PC-9 (cell line): ENCODE measurements at regions not wholly inside any gene's neighbourhood (a gene's known extent, or its start where the extent isn't known, plus 50 kb on each side); places are given as distances from the start of the nearest gene placed in this dataset.

ENCODE experiments used
- BruUV-seq: library from RNA; stranded (reverse); fragments of 400-500 nt; replicated peaks from 2 replicates; lab custom pipeline; 2021; lab: Mats Ljungman, UMichigan
- CTCF ChIA-PET: fragments of 300-600 bp; sonication (Branson Sonifier 250); formaldehyde crosslinking; loops from one replicate; lab custom pipeline; 2022; ENCODE audit warnings: antibody characterized with exemption; lab: Charles Lee
- POLR2A ChIA-PET: fragments of 300-600 bp; sonication (Branson Sonifier 250); formaldehyde crosslinking; loops from one replicate; lab custom pipeline; 2022; ENCODE audit warnings: antibody characterized with exemption; ENCODE audit not compliant: unreplicated experiment; lab: Charles Lee
- DNase-seq, 2 experiments: peaks; one replicate each; pipeline versions ENCODE4 v3.0.0 to v3.0.0-alpha.2; 2015 to 2022; ENCODE audit warnings: mixed read lengths in 1 of 2
- H2AFZ ChIP-seq: fragments of 200-600 bp; sonication (generic); 2 replicates; pipeline ENCODE4 v1.8.1; 2017; ENCODE audit warnings: antibody characterized with exemption
- H3F3A ChIP-seq: fragments of 200-600 bp; sonication (generic); 2 replicates; pipeline ENCODE4 v1.8.1; 2017; ENCODE audit warnings: antibody characterized with exemption, mild to moderate bottlenecking, low read depth; ENCODE audit not compliant: insufficient read depth
- H3K27ac ChIP-seq: fragments of 200-600 bp; sonication (generic); 2 replicates; pipeline ENCODE4 v1.6.1; 2016; ENCODE audit warnings: mixed run types
- H3K27me3 ChIP-seq: fragments of 200-600 bp; sonication (generic); 2 replicates; pipeline ENCODE4 v1.6.1; 2016; ENCODE audit warnings: low read depth, mixed run types; ENCODE audit not compliant: insufficient read depth
- H3K36me3 ChIP-seq: fragments of 200-600 bp; sonication (generic); 2 replicates; pipeline ENCODE4 v1.6.1; 2016; ENCODE audit warnings: low read depth, mixed run types
- H3K4me1 ChIP-seq: fragments of 200-600 bp; sonication (generic); replicated peaks from 2 replicates; pipeline ENCODE4 v1.6.1; 2016; ENCODE audit warnings: mixed run types; ENCODE audit not compliant: insufficient read depth
- H3K4me2 ChIP-seq: fragments of 200-600 bp; sonication (generic); 2 replicates; pipeline ENCODE4 v1.6.1; 2017; ENCODE audit warnings: mixed run types
- H3K4me3 ChIP-seq: fragments of 200-600 bp; sonication (generic); 2 replicates; pipeline ENCODE4 v1.6.1; 2016; ENCODE audit warnings: mixed run types
- H3K79me2 ChIP-seq: fragments of 200-600 bp; sonication (generic); 2 replicates; pipeline ENCODE4 v1.6.1; 2017; ENCODE audit warnings: low read depth, mixed run types
- H3K9me2 ChIP-seq: fragments of 200-600 bp; sonication (generic); 2 replicates; pipeline ENCODE4 v1.8.1; 2017; ENCODE audit warnings: mild to moderate bottlenecking; ENCODE audit not compliant: insufficient read depth
- H3K9me3 ChIP-seq: fragments of 200-600 bp; sonication (generic); 2 replicates; pipeline ENCODE4 v1.8.1; 2016; ENCODE audit warnings: low read depth; ENCODE audit not compliant: insufficient read depth
- H4K20me1 ChIP-seq: fragments of 200-600 bp; sonication (generic); 2 replicates; pipeline ENCODE4 v1.8.1; 2017; ENCODE audit not compliant: insufficient read depth
- CTCF ChIP-seq: fragments of 200-600 bp; sonication (generic); conservative IDR thresholded peaks from 2 replicates; pipeline ENCODE4 v1.6.1; 2017; ENCODE audit warnings: mixed run types, antibody characterized with exemption, mild to moderate bottlenecking, moderate library complexity
- EZH2 ChIP-seq: fragments of 200-600 bp; sonication (generic); IDR thresholded peaks from 2 replicates; pipeline ENCODE4 v1.8.0; 2017; ENCODE audit warnings: antibody characterized with exemption, low read depth
- intact Hi-C: fragments of 100-400 bp; cut with micrococcal nuclease; formaldehyde crosslinking; loops from one replicate; pipeline ENCODE4 v1.10.0; 2022; ENCODE audit not compliant: unreplicated experiment

DNA sequence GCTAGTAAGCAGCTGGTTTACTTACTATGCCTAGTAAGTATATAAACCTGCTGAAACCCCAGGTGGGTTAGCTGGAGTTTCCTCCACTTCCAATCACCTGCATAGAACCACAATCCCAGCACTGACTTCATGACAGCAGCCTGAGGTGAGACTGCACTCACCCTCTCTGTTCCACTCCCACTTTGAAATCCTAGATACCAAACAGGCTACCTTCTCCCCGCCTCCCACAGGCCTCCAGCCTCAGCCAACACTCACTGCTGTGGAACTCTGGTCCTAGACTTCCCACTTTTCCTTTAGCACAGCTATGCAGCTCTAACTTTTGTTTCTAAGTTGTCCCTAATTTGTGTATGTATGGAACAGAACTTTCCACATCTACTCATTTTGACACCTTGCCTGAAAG lies 149.7 kb upstream of the ARID1B start:
- Histone ChIP-seq H3K4me1 (no peaks in the 10 kb centered on the region), H3K4me2 (no peak overlapping the region), H3K9me2 (no peaks in the 10 kb centered on the region), H2AFZ (no peak overlapping the region), H4K20me1 (no peaks in the 10 kb centered on the region), H3K9me3 (no peaks in the 10 kb centered on the region), H3K79me2 (no peaks in the 10 kb centered on the region), H3F3A (no peaks in the 10 kb centered on the region), H3K4me3 (no peak overlapping the region), H3K36me3 (no peaks in the 10 kb centered on the region), H3K27me3 (no peaks in the 10 kb centered on the region), H3K27ac (no peak overlapping the region)
- POLR2A ChIA-PET = no interaction called here
- BruUV-seq = no TSS peak
- intact Hi-C loops = no loop called here
- CTCF ChIA-PET = no interaction called here
- no peak for DNase-seq
- TF ChIP-seq CTCF = no peak

- ChIA-PET POLR2A (no interaction called here), CTCF (no interaction called here)
- Histone ChIP-seq H3K9me3 (no peaks in the 10 kb centered on the region), H3K4me2 (no peak overlapping the region), H3K9me2 (no peaks in the 10 kb centered on the region), H3K4me3 (no peak overlapping the region), H4K20me1 (no peaks in the 10 kb centered on the region), H3K27me3 (no peaks in the 10 kb centered on the region), H3F3A (no peaks in the 10 kb centered on the region), H3K4me1 (no peaks in the 10 kb centered on the region), H3K36me3 (no peaks in the 10 kb centered on the region), H3K27ac (no peak overlapping the region), H2AFZ (no peak overlapping the region), H3K79me2 (no peaks in the 10 kb centered on the region)
- no TSS peak for BruUV-seq
- TF ChIP-seq EZH2 (no peak), CTCF (no peak)
- no peak for DNase-seq
- intact Hi-C loops = no loop called here
Measured at GRCh38 chr6:156622185-156622584, 155.0 kb upstream of the ARID1B start.

DNA sequence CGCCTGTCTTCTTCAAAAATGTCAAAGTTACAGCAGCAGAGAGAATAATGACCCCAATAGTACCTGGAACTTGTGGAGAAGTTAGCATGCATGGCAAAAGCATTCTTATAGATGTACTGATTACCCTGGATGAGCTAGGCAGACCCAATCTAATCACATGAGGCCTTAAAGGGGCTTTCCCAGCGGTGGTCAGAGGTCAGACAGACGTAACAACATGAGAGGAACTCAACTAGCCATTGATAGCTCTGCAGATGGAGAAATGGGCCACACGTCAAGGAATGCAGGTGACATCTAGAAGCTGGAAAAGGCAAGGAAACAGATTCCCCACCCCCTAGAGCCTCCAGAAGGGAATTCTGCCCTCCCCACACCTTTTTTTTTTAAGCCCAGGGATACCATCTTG lies 156.8 kb upstream of the ARID1B start:
- BruUV-seq = no TSS peak
- no peaks in the 10 kb centered on the region for H3K79me2 ChIP-seq
- no peaks in the 10 kb centered on the region for H4K20me1 ChIP-seq
- H3K4me3 ChIP-seq = no peak overlapping the region
- intact Hi-C loops = no loop called here
- H2AFZ ChIP-seq = no peak overlapping the region
- no peaks in the 10 kb centered on the region for H3K36me3 ChIP-seq
- TF ChIP-seq EZH2 (no peak), CTCF (no peak)
- H3K27me3 ChIP-seq = no peaks in the 10 kb centered on the region
- CTCF ChIA-PET = no interaction called here
- no peaks in the 10 kb centered on the region for H3F3A ChIP-seq
- POLR2A ChIA-PET = no interaction called here
- no peaks in the 10 kb centered on the region for H3K4me1 ChIP-seq
- H3K27ac ChIP-seq = no peak overlapping the region
- no peak for DNase-seq
- H3K9me3 ChIP-seq = no peaks in the 10 kb centered on the region
- no peaks in the 10 kb centered on the region for H3K9me2 ChIP-seq
- H3K4me2 ChIP-seq = no peak overlapping the region
